HG03159 (cell line): ENCODE measurements at regions not wholly inside any gene's neighbourhood (a gene's known extent, or its start where the extent isn't known, plus 50 kb on each side); places are given as distances from the start of the nearest gene placed in this dataset.
"Not testable (repeated sequence)": the region's sequence is repeated elsewhere in the genome, so short reads cannot be mapped to it uniquely, and the experiment has no call there.

ENCODE experiments used
- ATAC-seq: cut with Tn5 transposase; IDR thresholded peaks from one replicate; pipeline ENCODE4 v1.9.1; 2021; ENCODE audit warnings: mild to moderate bottlenecking, moderate library complexity; ENCODE audit not compliant: unreplicated experiment

GRCh38 chr5:127210042-127210441 lies 80.6 kb upstream of the MEGF10 start:
- ATAC-seq: no peak

- no peak for ATAC-seq
Observed at GRCh38 chr5:127213231-127213630, 77.4 kb upstream of the MEGF10 start.

GRCh38 chr5:127216143-127216542 lies 74.5 kb upstream of the MEGF10 start:
- no peak for ATAC-seq

- ATAC-seq: no peak
Observed at GRCh38 chr5:127216898-127217675, 73.5 kb upstream of the MEGF10 start.

- not testable (repeated sequence) for ATAC-seq
Observed at GRCh38 chr5:127221936-127222335, 68.7 kb upstream of the MEGF10 start.

GRCh38 chr5:127222571-127223156 lies 67.9 kb upstream of the MEGF10 start:
- ATAC-seq: peak; percentile 74

- peak; percentile 9 for ATAC-seq
Observed at GRCh38 chr5:127223256-127223974, 67.2 kb upstream of the MEGF10 start.

- no peak for ATAC-seq
Observed at GRCh38 chr5:127227881-127228280, 62.7 kb upstream of the MEGF10 start.

GRCh38 chr5:127228540-127229184 lies 61.9 kb upstream of the MEGF10 start:
- ATAC-seq: no peak

- peak; percentile 79 for ATAC-seq
Observed at GRCh38 chr5:127229185-127229889, 61.3 kb upstream of the MEGF10 start.

GRCh38 chr5:127231118-127231517 lies 59.5 kb upstream of the MEGF10 start:
- ATAC-seq: no peak

GRCh38 chr5:127233590-127233989 lies 57.0 kb upstream of the MEGF10 start:
- no peak for ATAC-seq

- ATAC-seq: no peak
Observed at GRCh38 chr5:127235136-127235535, 55.5 kb upstream of the MEGF10 start.

- no peak for ATAC-seq
Observed at GRCh38 chr5:127236254-127236653, 54.3 kb upstream of the MEGF10 start.
